RCC 7860 (cell line): ENCODE measurements at regions not wholly inside any gene's neighbourhood (a gene's known extent, or its start where the extent isn't known, plus 50 kb on each side); places are given as distances from the start of the nearest gene placed in this dataset.

Source experiments
- DNase-seq: peaks from one replicate; pipeline ENCODE4 v3.0.0-alpha.2; 2015; ENCODE audit warnings: low spot score
- FAIRE-seq: peaks from 2 replicates; lab custom pipeline; 2012; peaks lifted over from hg19 to GRCh38; lab: Jason Lieb, UNC

- FAIRE-seq = no peak
- DNase-seq = no peak
Measured at GRCh38 chr13:103350147-103350546, 283.9 kb upstream of the SLC10A2 start.

GRCh38 chr13:103349211-103349980, 283.2 kb upstream of the SLC10A2 start:
- no peak for FAIRE-seq
- DNase-seq = no peak

GRCh38 chr13:103335241-103335640, 269.0 kb upstream of the SLC10A2 start:
- no peak for DNase-seq
- no peak for FAIRE-seq

GRCh38 chr13:103331924-103332323, 265.7 kb upstream of the SLC10A2 start:
- no peak for DNase-seq
- no peak for FAIRE-seq

GRCh38 chr13:103328899-103329298, 262.7 kb upstream of the SLC10A2 start:
- no peak for FAIRE-seq
- DNase-seq = no peak

- no peak for FAIRE-seq
- no peak for DNase-seq
Measured at GRCh38 chr13:103326326-103326725, 260.1 kb upstream of the SLC10A2 start.

- no peak for DNase-seq
- FAIRE-seq = no peak
Measured at GRCh38 chr13:103325672-103326071, 259.5 kb upstream of the SLC10A2 start.

GRCh38 chr13:103324641-103325040, 258.4 kb upstream of the SLC10A2 start:
- DNase-seq (no peak), FAIRE-seq (no peak)

- FAIRE-seq (no peak), DNase-seq (no peak)
Measured at GRCh38 chr13:103315711-103316110, 249.5 kb upstream of the SLC10A2 start.

GRCh38 chr13:103312467-103312866, 246.2 kb upstream of the SLC10A2 start:
- FAIRE-seq = no peak
- no peak for DNase-seq

- no peak for FAIRE-seq
Measured at GRCh38 chr13:103308667-103309066, 242.4 kb upstream of the SLC10A2 start.

GRCh38 chr13:103306163-103306562, 239.9 kb upstream of the SLC10A2 start:
- DNase-seq (no peak), FAIRE-seq (no peak)

More at GRCh38 chr13:103308667-103309066, 242.4 kb upstream of the SLC10A2 start:
- no peak for DNase-seq

- FAIRE-seq (no peak), DNase-seq (no peak)
Measured at GRCh38 chr13:103303078-103303651, 236.9 kb upstream of the SLC10A2 start.

GRCh38 chr13:103302676-103303075, 236.5 kb upstream of the SLC10A2 start:
- DNase-seq (no peak), FAIRE-seq (no peak)

GRCh38 chr13:103299079-103299478, 232.9 kb upstream of the SLC10A2 start:
- FAIRE-seq (no peak), DNase-seq (no peak)

GRCh38 chr13:103297083-103297482, 230.9 kb upstream of the SLC10A2 start:
- FAIRE-seq (no peak), DNase-seq (no peak)

- FAIRE-seq (no peak), DNase-seq (no peak)
Measured at GRCh38 chr13:103291798-103292572, 225.8 kb upstream of the SLC10A2 start.

- FAIRE-seq (no peak), DNase-seq (no peak)
Measured at GRCh38 chr13:103291226-103291625, 225.0 kb upstream of the SLC10A2 start.

GRCh38 chr13:103289681-103290080, 223.5 kb upstream of the SLC10A2 start:
- no peak for DNase-seq
- no peak for FAIRE-seq

GRCh38 chr13:103288114-103288513, 221.9 kb upstream of the SLC10A2 start:
- FAIRE-seq (no peak), DNase-seq (no peak)

- DNase-seq = peak; percentile 13
- no peak for FAIRE-seq
Measured at GRCh38 chr13:103287659-103288058, 221.4 kb upstream of the SLC10A2 start.

- FAIRE-seq = no peak
Measured at GRCh38 chr13:103284466-103284865, 218.2 kb upstream of the SLC10A2 start.

More at GRCh38 chr13:103284466-103284865, 218.2 kb upstream of the SLC10A2 start:
- no peak for DNase-seq
